H1 (cell line): ENCODE measurements at regions not wholly inside any gene's neighbourhood (a gene's known extent, or its start where the extent isn't known, plus 50 kb on each side); places are given as distances from the start of the nearest gene placed in this dataset.

Experiments used
- CTCF ChIA-PET: fragments of 300-600 bp; sonication (Branson Sonifier 250); formaldehyde crosslinking; loops from one replicate; lab custom pipeline; 2021; ENCODE audit not compliant: partially characterized antibody; lab: Charles Lee
- POLR2A ChIA-PET: fragments of 300-600 bp; sonication (Branson Sonifier 250); formaldehyde crosslinking; loops from one replicate; lab custom pipeline; 2021; ENCODE audit warnings: inconsistent platforms; ENCODE audit not compliant: partially characterized antibody; lab: Charles Lee
- DNase-seq, 2 experiments: peaks; one replicate each; pipeline versions ENCODE4 v3.0.0 to v3.0.0-alpha.2; 2010 to 2022; ENCODE audit warnings: low spot score in 2 of 2, low read depth in 1 of 2, mixed read lengths in 1 of 2
- FAIRE-seq: peaks from 2 replicates; lab custom pipeline; 2011; peaks lifted over from hg19 to GRCh38; lab: Jason Lieb, UNC
- H2AFZ ChIP-seq: 2 replicates; pipeline ENCODE4 v1.8.1; 2012; ENCODE audit warnings: low read length, inconsistent platforms
- H2AK5ac ChIP-seq: 2 replicates; pipeline ENCODE4 v1.6.1; 2013; ENCODE audit warnings: low read depth, low read length
- H2BK120ac ChIP-seq: replicated peaks from 2 replicates; pipeline ENCODE3; 2013; ENCODE audit warnings: low read depth, low read length, inconsistent platforms
- H2BK12ac ChIP-seq: 2 replicates; pipeline ENCODE4 v1.6.1; 2013; ENCODE audit warnings: low read depth, low read length
- H2BK15ac ChIP-seq: 2 replicates; pipeline ENCODE4 v1.6.1; 2013; ENCODE audit warnings: low read length
- H2BK20ac ChIP-seq: 2 replicates; pipeline ENCODE4 v1.6.1; 2013; ENCODE audit warnings: low read length
- H2BK5ac ChIP-seq: 2 replicates; pipeline ENCODE4 v1.6.1; 2013; ENCODE audit warnings: low read depth, low read length
- H3K14ac ChIP-seq: 2 replicates; pipeline ENCODE4 v1.6.1; 2013; ENCODE audit warnings: inconsistent platforms; ENCODE audit not compliant: insufficient read length
- H3K18ac ChIP-seq: 2 replicates; pipeline ENCODE4 v1.6.1; 2013; ENCODE audit warnings: low read length; ENCODE audit errors: extremely low read depth
- H3K23ac ChIP-seq: 2 replicates; pipeline ENCODE4 v1.6.1; 2013; ENCODE audit warnings: inconsistent platforms; ENCODE audit not compliant: insufficient read length
- H3K23me2 ChIP-seq: 2 replicates; pipeline ENCODE4 v1.6.1; 2013; ENCODE audit warnings: low read depth, low read length
- H3K27ac ChIP-seq: 2 replicates; pipeline ENCODE4 v1.6.1; 2011; ENCODE audit warnings: low read depth, low read length, inconsistent platforms
- H3K27me3 ChIP-seq, 4 experiments: replicated peaks in 1 of 4; 1 replicate in 1 of 4; 2 replicates in 3 of 4; pipeline versions ENCODE4 v1.6.1 to v1.8.1; 2011 to 2013; ENCODE audit warnings: low read length in 3 of 4, mild to moderate bottlenecking in 3 of 4, inconsistent platforms in 2 of 4, mixed read lengths in 2 of 4, moderate library complexity in 1 of 4; ENCODE audit not compliant: control insufficient read depth in 3 of 4, insufficient read depth in 3 of 4; ENCODE audit errors: extremely low read depth in 1 of 4
- H3K36me3 ChIP-seq, 4 experiments: 2 replicates each; pipeline versions ENCODE4 v1.6.1 to v1.8.1; 2011 to 2013; ENCODE audit warnings: mild to moderate bottlenecking in 4 of 4, low read length in 3 of 4, moderate library complexity in 2 of 4, control low read depth in 1 of 4, inconsistent platforms in 1 of 4; ENCODE audit not compliant: insufficient read depth in 4 of 4, control insufficient read depth in 2 of 4
- H3K4ac ChIP-seq: replicated peaks from 2 replicates; pipeline ENCODE3; 2013; ENCODE audit warnings: low read length, low read depth, mixed read lengths, inconsistent platforms; ENCODE audit not compliant: insufficient read length
- H3K4me1 ChIP-seq, 4 experiments: replicated peaks in 1 of 4; 1 replicate in 1 of 4; 2 replicates in 3 of 4; pipeline versions ENCODE4 v1.6.1 to v1.8.1; 2011 to 2013; ENCODE audit warnings: low read length in 3 of 4, inconsistent platforms in 2 of 4, mixed read lengths in 1 of 4; ENCODE audit not compliant: insufficient read depth in 4 of 4, control insufficient read depth in 3 of 4
- H3K4me2 ChIP-seq, 2 experiments: 2 replicates each; pipeline versions ENCODE4 v1.6.1 to v1.8.1; 2011 to 2013; ENCODE audit warnings: low read depth in 2 of 2, low read length in 2 of 2, control low read depth in 1 of 2, inconsistent platforms in 1 of 2, mild to moderate bottlenecking in 1 of 2; ENCODE audit not compliant: insufficient read depth in 1 of 2
- H3K4me3 ChIP-seq, 4 experiments: fragments of 200-600, 300-600 bp in 1 of 4; sonication (generic), shearing (Covaris generic), sonication (Bioruptor Twin) in 1 of 4; 2 replicates each; pipeline versions ENCODE4 v1.5.1 to v1.8.1; 2011 to 2016; ENCODE audit warnings: low read length in 4 of 4, low read depth in 3 of 4, control low read depth in 2 of 4, inconsistent platforms in 2 of 4, mild to moderate bottlenecking in 2 of 4, mixed read lengths in 1 of 4, moderate library complexity in 1 of 4; ENCODE audit not compliant: insufficient read depth in 2 of 4; ENCODE audit errors: extremely low read depth in 1 of 4
- H3K56ac ChIP-seq: replicated peaks from 2 replicates; pipeline ENCODE3; 2013; ENCODE audit warnings: low read depth, mild to moderate bottlenecking, mixed read lengths, low read length, inconsistent platforms; ENCODE audit not compliant: insufficient read length
- H3K79me1 ChIP-seq: 2 replicates; pipeline ENCODE4 v1.6.1; 2013; ENCODE audit warnings: low read depth, low read length, control low read depth
- H3K79me2 ChIP-seq, 2 experiments: 2 replicates each; pipeline versions ENCODE4 v1.6.1 to v1.8.1; 2012 to 2013; ENCODE audit warnings: low read length in 2 of 2, mild to moderate bottlenecking in 2 of 2, inconsistent platforms in 1 of 2; ENCODE audit not compliant: insufficient read depth in 2 of 2, control insufficient read depth in 1 of 2
- H3K9ac ChIP-seq, 4 experiments: replicated peaks in 1 of 4; 1 replicate in 1 of 4; 2 replicates in 3 of 4; pipeline versions ENCODE4 v1.6.1 to v1.8.1; 2011 to 2013; ENCODE audit warnings: low read depth in 3 of 4, low read length in 3 of 4, control low read depth in 2 of 4, mild to moderate bottlenecking in 2 of 4, moderate library complexity in 2 of 4, inconsistent platforms in 1 of 4; ENCODE audit errors: extremely low read depth in 1 of 4
- H3K9me3 ChIP-seq, 2 experiments: 2 replicates each; pipeline versions ENCODE4 v1.6.1 to v1.8.1; 2012 to 2013; ENCODE audit warnings: mild to moderate bottlenecking in 2 of 2, moderate library complexity in 2 of 2, control low read depth in 1 of 2, inconsistent platforms in 1 of 2, low read depth in 1 of 2, low read length in 1 of 2, mixed read lengths in 1 of 2; ENCODE audit not compliant: insufficient read depth in 2 of 2
- H4K20me1 ChIP-seq, 2 experiments: replicated peaks in 1 of 2; 2 replicates each; pipeline versions ENCODE3 to v1.8.1; 2011 to 2013; ENCODE audit warnings: inconsistent platforms in 2 of 2, low read length in 2 of 2, mild to moderate bottlenecking in 1 of 2; ENCODE audit not compliant: insufficient read depth in 2 of 2, control insufficient read depth in 1 of 2
- H4K5ac ChIP-seq: 2 replicates; pipeline ENCODE4 v1.6.1; 2013; ENCODE audit warnings: low read length, low read depth, mixed read lengths, inconsistent platforms; ENCODE audit not compliant: insufficient read length
- H4K8ac ChIP-seq: 2 replicates; pipeline ENCODE4 v1.8.0; 2013; ENCODE audit warnings: mild to moderate bottlenecking, moderate library complexity, low read length, inconsistent platforms; ENCODE audit not compliant: insufficient read depth; ENCODE audit errors: extremely low read depth
- H4K91ac ChIP-seq: replicated peaks from 2 replicates; pipeline ENCODE3; 2013; ENCODE audit warnings: low read length, mixed read lengths, inconsistent platforms; ENCODE audit not compliant: insufficient read length
- CBX5 ChIP-seq: fragments of 300-800, 300-1000 bp; sonication (generic); IDR thresholded peaks from 2 replicates; pipeline ENCODE4 v1.7.1; 2016; ENCODE audit warnings: antibody characterized with exemption, low read length, low read depth
- CTCF ChIP-seq, 3 experiments: IDR thresholded peaks; 1 replicate in 2 of 3; 2 replicates in 1 of 3; pipeline versions ENCODE4 v1.5.1 to v1.6.1; 2011; ENCODE audit warnings: low read length in 3 of 3, mild to moderate bottlenecking in 3 of 3, inconsistent platforms in 2 of 3, low read depth in 1 of 3, moderate library complexity in 1 of 3; ENCODE audit not compliant: insufficient read depth in 1 of 3; ENCODE audit errors: control extremely low read depth in 1 of 3
- MAX ChIP-seq: IDR thresholded peaks from 2 replicates; pipeline ENCODE4 v1.6.1; 2012; ENCODE audit warnings: inconsistent platforms
- RBBP5 ChIP-seq: IDR thresholded peaks from 2 replicates; pipeline ENCODE4 v1.7.1; 2012; ENCODE audit warnings: low read depth, mild to moderate bottlenecking, inconsistent platforms, low read length, moderate library complexity, borderline replicate concordance
- SP2 ChIP-seq: IDR thresholded peaks from 2 replicates; pipeline ENCODE4 v1.6.1; 2012; ENCODE audit warnings: mild to moderate bottlenecking, low read length, inconsistent platforms
- WGBS, 2 experiments: shearing (Covaris generic) in 1 of 2; methylation state at CpG; one replicate each; pipeline versions ENCODE4 v1.1.6 to v1.1.7; 2013 to 2015; ENCODE audit warnings: low lambda C conversion rate in 2 of 2, mixed read lengths in 2 of 2, inconsistent platforms in 1 of 2, low coverage in 1 of 2, missing lambda C conversion rate in 1 of 2; ENCODE audit not compliant: insufficient replicate concordance in 2 of 2, insufficient coverage in 1 of 2, insufficient read length in 1 of 2; ENCODE audit errors: extremely low coverage in 1 of 2, missing lambda C conversion rate in 1 of 2; 5-methylcytosine and 5-hydroxymethylcytosine counted together

GRCh38 chr17:10992106-10992880 lies 154.4 kb upstream of the PIRT start:
- Histone ChIP-seq H3K4ac (no peak overlapping the region), H3K9me3 (no peaks in the 10 kb centered on the region), H4K20me1 (no peaks in the 10 kb centered on the region), H3K79me2 (no peaks in the 10 kb centered on the region), H3K4me2 (no peak overlapping the region), H2BK120ac (no peak overlapping the region), H3K27ac (no peak overlapping the region), H2AK5ac (no peak overlapping the region), H3K23ac (no peak overlapping the region), H3K56ac (no peak overlapping the region), H2BK5ac (no peak overlapping the region), H3K4me1 (peaks cover 0 to 2% (median 0%) of the 10 kb centered on the region in 4 experiments; a peak in 2 of 7 replicates), H3K27me3 (no peaks in the 10 kb centered on the region), H3K23me2 (no peaks in the 10 kb centered on the region), H4K5ac (no peak overlapping the region), H4K91ac (no peak overlapping the region), H2BK20ac (0 out of 2 replicates have a peak overlapping the region, but pooled peaks have one; percentile 48), H3K79me1 (no peaks in the 10 kb centered on the region), H3K36me3 (no peaks in the 10 kb centered on the region), H3K18ac (no peak overlapping the region; the same call in 1 of the 2 replicates), H3K9ac (no peak overlapping the region), H4K8ac (no peak overlapping the region), H3K14ac (no peak overlapping the region), H2BK15ac (no peak overlapping the region), H2BK12ac (0 out of 2 replicates have a peak overlapping the region, but pooled peaks have one; percentile 60), H3K4me3 (no peak overlapping the region), H2AFZ (no peak overlapping the region)
- ChIA-PET POLR2A (no interaction called here), CTCF (interaction anchor here (0.6 to 0.9 kb wide), 2 partner anchors 100 to 1181 kb away, joined by 3 read pairs; no protein-coding TSS in a partner anchor)
- no peak for FAIRE-seq
- no peak for DNase-seq
- TF ChIP-seq RBBP5: no peak
- no peak for TF ChIP-seq SP2
- no peak for TF ChIP-seq CTCF (IDR thresholded peaks at IDR 0.05; ENCODE audit: control extremely low read depth in 1 of 3, insufficient read depth in 1 of 3, low read depth in 1 of 3, low read length in 3 of 3)
- no peak for TF ChIP-seq MAX
- TF ChIP-seq CBX5: no peak
- 87% methylated on average over 10 of the region's 10 CpGs; no CpG with 5 or more reads in 1 of the 2 experiments for WGBS, 2 experiments
